ENCODE measurements at regions not wholly inside any gene's neighbourhood (a gene's known extent, or its start where the extent isn't known, plus 50 kb on each side); places are given as distances from the start of the nearest gene placed in this dataset.

DNA sequence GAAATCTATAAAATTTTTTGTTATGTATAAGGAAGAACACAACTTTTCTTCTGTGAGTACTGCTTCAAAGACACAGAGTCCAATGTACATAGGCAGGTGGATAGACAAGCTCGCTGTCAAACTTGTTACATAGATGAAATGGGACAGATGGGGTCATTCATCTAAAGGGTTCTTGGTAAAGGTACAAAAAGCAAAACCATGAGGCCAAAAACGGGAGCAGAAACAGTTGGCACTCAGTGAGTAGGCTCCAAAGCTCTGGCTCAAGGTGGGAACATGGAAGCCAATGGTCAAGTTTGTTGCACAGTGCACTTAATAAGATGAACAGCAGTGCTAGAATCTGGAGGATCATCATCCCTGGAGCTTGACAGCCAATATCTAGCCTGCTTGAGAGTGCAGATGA lies 979.0 kb upstream of the EEF2KMT start:
- TF ChIP-seq ZNF384 (IDR thresholded peaks at IDR 0.05) (no peak), NFRKB (IDR thresholded peaks at IDR 0.05) (no peak), FOXM1 (IDR thresholded peaks at IDR 0.05; ENCODE audit: borderline replicate concordance) (no peak), TARDBP (IDR thresholded peaks at IDR 0.05) (no peak), FOXA1 (IDR thresholded peaks at IDR 0.05) (no peak), SP1 (IDR thresholded peaks at IDR 0.05) (no peak), SUZ12 (IDR thresholded peaks at IDR 0.05) (no peak), HDGF (IDR thresholded peaks at IDR 0.05; ENCODE audit: borderline replicate concordance) (no peak), ELF4 (IDR thresholded peaks at IDR 0.05) (no peak), CTBP1 (IDR thresholded peaks at IDR 0.05; ENCODE audit: borderline replicate concordance) (no peak), ARNT (IDR thresholded peaks at IDR 0.05) (no peak), FOXK2 (IDR thresholded peaks at IDR 0.05) (no peak)
